ENCODE measurements at regions not wholly inside any gene's neighbourhood (a gene's known extent, or its start where the extent isn't known, plus 50 kb on each side); places are given as distances from the start of the nearest gene placed in this dataset.

GRCh38 chr6:22666586-22666985, 97.2 kb downstream of the HDGFL1 start:
- DNase-seq = no peak
- H3K27ac ChIP-seq = no peak overlapping the region
- intact Hi-C loops (cut with DNase I) = no loop called here
- H3K36me3 ChIP-seq = no peaks in the 10 kb centered on the region
- H3K4me1 ChIP-seq = no peaks in the 10 kb centered on the region
- no peak overlapping the region for H3K9ac ChIP-seq (ENCODE audit: low read depth in 2 of 2, low read length in 2 of 2)
- no peak overlapping the region for H3K4me3 ChIP-seq
- TF ChIP-seq CTCF (IDR thresholded peaks at IDR 0.05) = no peak
- H3K9me3 ChIP-seq = no peaks in the 10 kb centered on the region
- no peaks in the 10 kb centered on the region for H3K27me3 ChIP-seq

GRCh38 chr6:22667855-22668254, 98.5 kb downstream of the HDGFL1 start:
- TF ChIP-seq CTCF (IDR thresholded peaks at IDR 0.05) = no peak
- intact Hi-C loops (cut with DNase I) = no loop called here
- Histone ChIP-seq H3K4me1 (no peaks in the 10 kb centered on the region), H3K36me3 (no peaks in the 10 kb centered on the region), H3K27me3 (no peaks in the 10 kb centered on the region), H3K27ac (no peak overlapping the region), H3K9ac (ENCODE audit: low read depth in 2 of 2, low read length in 2 of 2) (no peak overlapping the region), H3K9me3 (no peaks in the 10 kb centered on the region), H3K4me3 (no peak overlapping the region)
- no peak for DNase-seq

GRCh38 chr6:22668307-22668706, 98.9 kb downstream of the HDGFL1 start:
- Histone ChIP-seq H3K4me3 (no peak overlapping the region), H3K27me3 (no peaks in the 10 kb centered on the region), H3K4me1 (no peaks in the 10 kb centered on the region), H3K27ac (no peak overlapping the region), H3K36me3 (no peaks in the 10 kb centered on the region), H3K9ac (ENCODE audit: low read depth in 2 of 2, low read length in 2 of 2) (no peak overlapping the region), H3K9me3 (no peaks in the 10 kb centered on the region)
- intact Hi-C loops (cut with DNase I) = no loop called here
- no peak for TF ChIP-seq CTCF (IDR thresholded peaks at IDR 0.05)
- DNase-seq = no peak

GRCh38 chr6:22668717-22669116, 99.4 kb downstream of the HDGFL1 start:
- H3K4me3 ChIP-seq = no peak overlapping the region
- no peak overlapping the region for H3K9ac ChIP-seq (ENCODE audit: low read depth in 2 of 2, low read length in 2 of 2)
- H3K4me1 ChIP-seq = no peaks in the 10 kb centered on the region
- no peaks in the 10 kb centered on the region for H3K36me3 ChIP-seq
- intact Hi-C loops (cut with DNase I) = no loop called here
- DNase-seq = no peak
- TF ChIP-seq CTCF (IDR thresholded peaks at IDR 0.05) = no peak
- no peak overlapping the region for H3K27ac ChIP-seq
- no peaks in the 10 kb centered on the region for H3K9me3 ChIP-seq
- no peaks in the 10 kb centered on the region for H3K27me3 ChIP-seq

- Histone ChIP-seq H3K9ac (ENCODE audit: low read depth in 2 of 2, low read length in 2 of 2) (no peak overlapping the region), H3K27ac (no peak overlapping the region), H3K4me1 (no peaks in the 10 kb centered on the region), H3K27me3 (no peaks in the 10 kb centered on the region), H3K4me3 (no peak overlapping the region), H3K9me3 (no peaks in the 10 kb centered on the region), H3K36me3 (no peaks in the 10 kb centered on the region)
- DNase-seq = no peak
- TF ChIP-seq CTCF (IDR thresholded peaks at IDR 0.05) = no peak
- intact Hi-C loops (cut with DNase I) = no loop called here
Observed at GRCh38 chr6:22670605-22671004, 101.2 kb downstream of the HDGFL1 start.

- Histone ChIP-seq H3K9me3 (no peaks in the 10 kb centered on the region), H3K4me3 (no peak overlapping the region), H3K4me1 (no peaks in the 10 kb centered on the region), H3K36me3 (no peaks in the 10 kb centered on the region), H3K9ac (ENCODE audit: low read depth in 2 of 2, low read length in 2 of 2) (no peak overlapping the region), H3K27me3 (no peaks in the 10 kb centered on the region), H3K27ac (no peak overlapping the region)
- intact Hi-C loops (cut with DNase I) = no loop called here
- no peak for TF ChIP-seq CTCF (IDR thresholded peaks at IDR 0.05)
- no peak for DNase-seq
Observed at GRCh38 chr6:22673474-22673873, 104.1 kb downstream of the HDGFL1 start.
